Prostate gland (tissue), 2 donors: ENCODE measurements at regions not wholly inside any gene's neighbourhood (a gene's known extent, or its start where the extent isn't known, plus 50 kb on each side); places are given as distances from the start of the nearest gene placed in this dataset.

Experiments
- DNase-seq: peaks from one replicate; pipeline ENCODE4 v3.0.0-alpha.2; 2019; ENCODE audit warnings: low spot score
- H3K27ac ChIP-seq, 2 donors: fragments of 200-600 bp; sonication (generic); 2 replicates each; pipeline ENCODE4 v1.5.1; 2017 to 2019
- H3K27me3 ChIP-seq: fragments of 200-600 bp; sonication (generic); replicated peaks from 2 replicates; pipeline ENCODE4 v1.5.1; 2019; ENCODE audit not compliant: insufficient read depth
- H3K36me3 ChIP-seq, 2 donors: fragments of 200-600 bp; sonication (generic); 1 replicate in 1 of 2; 2 replicates in 1 of 2; pipeline versions ENCODE4 v1.5.1 to v1.8.1; 2017 to 2019
- H3K4me1 ChIP-seq: fragments of 200-600 bp; sonication (generic); replicated peaks from 2 replicates; pipeline ENCODE4 v1.5.1; 2019
- H3K4me3 ChIP-seq, 2 donors: fragments of 200-600 bp; sonication (generic); 2 replicates each; pipeline ENCODE4 v1.5.1; 2017 to 2019
- H3K9me3 ChIP-seq: fragments of 200-600 bp; sonication (generic); 2 replicates; pipeline ENCODE4 v1.5.1; 2017
- CTCF ChIP-seq, 4 experiments: fragments of 200-600 bp in 2 of 4; fragments of 450-650 bp in 2 of 4; sonication (generic) in 2 of 4; IDR thresholded peaks; 1 replicate in 3 of 4; 2 replicates in 1 of 4; pipeline ENCODE4 v1.5.1; 2016 to 2019; ENCODE audit warnings: antibody characterized with exemption in 4 of 4, mild to moderate bottlenecking in 2 of 4, moderate library complexity in 2 of 4
- POLR2A ChIP-seq: fragments of 450-650 bp; IDR thresholded peaks from one replicate; pipeline ENCODE4 v1.6.1; 2016; ENCODE audit warnings: antibody characterized with exemption, mild to moderate bottlenecking
- POLR2AphosphoS5 ChIP-seq: sonication (generic); formaldehyde crosslinking; IDR thresholded peaks from one replicate; pipeline ENCODE4 v1.6.1; 2017; ENCODE audit warnings: antibody characterized with exemption
- WGBS: methylation state at CpG from one replicate; pipeline ENCODE4 v1.1.5; 2018; 5-methylcytosine and 5-hydroxymethylcytosine counted together
- intact Hi-C: fragments of 100-400 bp; cut with DNase I; formaldehyde crosslinking; loops from one replicate; pipeline ENCODE4 v1.14.2; 2022

- DNase-seq = no peak
- no peaks in the 10 kb centered on the region for H3K9me3 ChIP-seq
- H3K4me1 ChIP-seq = no peaks in the 10 kb centered on the region
- H3K4me3 ChIP-seq = no peak overlapping the region
- intact Hi-C loops = no loop called here
- 83% methylated on average over 6 of the region's 6 CpGs for WGBS
- no peak for TF ChIP-seq POLR2A
- no peaks in the 10 kb centered on the region for H3K27me3 ChIP-seq
- no peaks in the 10 kb centered on the region for H3K36me3 ChIP-seq
- H3K27ac ChIP-seq = no peak overlapping the region
These were observed 307.0 kb upstream of the PTBP2 start for GRCh38 chr1:96414598-96414997.

GRCh38 chr1:96416111-96416595 is 305.4 kb upstream of the PTBP2 start:
- H3K27ac ChIP-seq = no peak overlapping the region
- no peaks in the 10 kb centered on the region for H3K4me1 ChIP-seq
- H3K27me3 ChIP-seq = no peaks in the 10 kb centered on the region
- H3K9me3 ChIP-seq = no peaks in the 10 kb centered on the region
- H3K4me3 ChIP-seq = no peak overlapping the region
- no peaks in the 10 kb centered on the region for H3K36me3 ChIP-seq
- TF ChIP-seq POLR2AphosphoS5 = no peak
- no peak for TF ChIP-seq CTCF (IDR thresholded peaks at IDR 0.05)
- no peak for TF ChIP-seq POLR2A
- no peak for DNase-seq
- WGBS = 63% methylated on average over 5 of the region's 5 CpGs
- intact Hi-C loops = no loop called here

GRCh38 chr1:96416701-96417444 is 304.7 kb upstream of the PTBP2 start:
- Histone ChIP-seq H3K27me3 (no peaks in the 10 kb centered on the region), H3K27ac (no peak overlapping the region), H3K4me1 (no peaks in the 10 kb centered on the region), H3K9me3 (no peaks in the 10 kb centered on the region), H3K36me3 (no peaks in the 10 kb centered on the region), H3K4me3 (no peak overlapping the region)
- intact Hi-C loops = no loop called here
- TF ChIP-seq CTCF (IDR thresholded peaks at IDR 0.05) (no peak), POLR2AphosphoS5 (no peak), POLR2A (no peak)
- 59% methylated on average over 5 of the region's 5 CpGs for WGBS
- DNase-seq = no peak

- Histone ChIP-seq H3K36me3 (no peaks in the 10 kb centered on the region), H3K9me3 (no peaks in the 10 kb centered on the region), H3K27me3 (no peaks in the 10 kb centered on the region), H3K27ac (no peak overlapping the region), H3K4me1 (no peaks in the 10 kb centered on the region), H3K4me3 (no peak overlapping the region)
- 41% methylated on average over 6 of the region's 6 CpGs for WGBS
- TF ChIP-seq POLR2A (no peak), POLR2AphosphoS5 (no peak), CTCF (IDR thresholded peaks at IDR 0.05) (no peak)
- intact Hi-C loops = no loop called here
- DNase-seq = no peak
These were observed 302.6 kb upstream of the PTBP2 start for GRCh38 chr1:96418969-96419368.

- no peaks in the 10 kb centered on the region for H3K9me3 ChIP-seq
- WGBS = 39% methylated on average over 1 of the region's 1 CpG
- TF ChIP-seq POLR2AphosphoS5 (no peak), CTCF (IDR thresholded peaks at IDR 0.05) (no peak), POLR2A (no peak)
- intact Hi-C loops = no loop called here
- no peak overlapping the region for H3K4me3 ChIP-seq
- no peaks in the 10 kb centered on the region for H3K27me3 ChIP-seq
- no peak for DNase-seq
- no peaks in the 10 kb centered on the region for H3K4me1 ChIP-seq
- H3K27ac ChIP-seq = no peak overlapping the region
- no peaks in the 10 kb centered on the region for H3K36me3 ChIP-seq
These were observed 296.7 kb upstream of the PTBP2 start for GRCh38 chr1:96424877-96425276.
